SK-N-SH treated with all-trans-retinoic acid at 6 μM for 48 hours (cell line): ENCODE measurements at regions not wholly inside any gene's neighbourhood (a gene's known extent, or its start where the extent isn't known, plus 50 kb on each side); places are given as distances from the start of the nearest gene placed in this dataset.

ENCODE experiments used
- ATAC-seq: fragments of 200-7000 bp; cut with Tn5 transposase; 3 replicates; pipeline ENCODE4 v1.9.1; 2020; ENCODE audit warnings: mild to moderate bottlenecking, moderate library complexity
- ARNTL ChIP-seq: fragments of 450-650 bp; formaldehyde crosslinking; IDR thresholded peaks from 2 replicates; pipeline ENCODE4 v1.5.0; 2020; ENCODE audit warnings: low read depth, mild to moderate bottlenecking, moderate library complexity, borderline replicate concordance
- BACH2 ChIP-seq: fragments of 250-450 bp; sonication (Bioruptor Pico); IDR thresholded peaks from 2 replicates; pipeline ENCODE4 v1.9.0; 2021; ENCODE audit warnings: mild to moderate bottlenecking, borderline replicate concordance
- CSDC2 ChIP-seq: fragments of 250-450 bp; sonication (Bioruptor Pico); IDR thresholded peaks from 2 replicates; pipeline ENCODE4 v1.5.0; 2020; ENCODE audit warnings: mild to moderate bottlenecking, moderate library complexity
- CSRNP3 ChIP-seq: fragments of 250-450 bp; sonication (Bioruptor Pico); IDR thresholded peaks from 2 replicates; pipeline ENCODE4 v1.5.1; 2021; ENCODE audit warnings: mild to moderate bottlenecking, moderate library complexity
- ESRRG ChIP-seq: fragments of 250-450 bp; sonication (Bioruptor Pico); IDR thresholded peaks from 2 replicates; pipeline ENCODE4 v1.6.1; 2021; ENCODE audit warnings: mild to moderate bottlenecking
- GLIS3 ChIP-seq: fragments of 250-450 bp; sonication (Bioruptor Pico); IDR thresholded peaks from 2 replicates; pipeline ENCODE4 v1.5.0; 2020; ENCODE audit warnings: mild to moderate bottlenecking, moderate library complexity
- OSR1 ChIP-seq: fragments of 250-450 bp; sonication (Bioruptor Pico); IDR thresholded peaks from 2 replicates; pipeline ENCODE4 v1.8.0; 2022; ENCODE audit warnings: moderate library complexity, mild to moderate bottlenecking, inconsistent platforms
- PATZ1 ChIP-seq: fragments of 250-450 bp; sonication (Bioruptor Pico); IDR thresholded peaks from 2 replicates; pipeline ENCODE4 v1.8.0; 2020; ENCODE audit warnings: mild to moderate bottlenecking, moderate library complexity, borderline replicate concordance
- POU6F1 ChIP-seq: fragments of 250-450 bp; sonication (Bioruptor Pico); IDR thresholded peaks from 2 replicates; pipeline ENCODE4 v1.8.0; 2021; ENCODE audit warnings: low read depth, mild to moderate bottlenecking, moderate library complexity, borderline replicate concordance
- PPARA ChIP-seq: fragments of 250-450 bp; sonication (Bioruptor Pico); IDR thresholded peaks from 2 replicates; pipeline ENCODE4 v1.5.0; 2020; ENCODE audit warnings: mild to moderate bottlenecking, borderline replicate concordance
- SNAI2 ChIP-seq: fragments of 250-450 bp; sonication (Bioruptor Pico); IDR thresholded peaks from 2 replicates; pipeline ENCODE4 v1.5.0; 2020; ENCODE audit warnings: mild to moderate bottlenecking, moderate library complexity
- TSHZ2 ChIP-seq: fragments of 250-450 bp; sonication (Bioruptor Pico); IDR thresholded peaks from 2 replicates; pipeline ENCODE4 v1.5.0; 2020; ENCODE audit warnings: mild to moderate bottlenecking, moderate library complexity
- ZFP3 ChIP-seq: fragments of 250-450 bp; sonication (Bioruptor Pico); IDR thresholded peaks from 2 replicates; pipeline ENCODE4 v1.5.0; 2020; ENCODE audit warnings: mild to moderate bottlenecking, moderate library complexity
- ZNF565 ChIP-seq: fragments of 450-650 bp; formaldehyde crosslinking; conservative IDR thresholded peaks from 2 replicates; pipeline ENCODE4 v1.5.0; 2020; ENCODE audit warnings: low read depth, mild to moderate bottlenecking, moderate library complexity
- ZNF70 ChIP-seq: fragments of 450-650 bp; formaldehyde crosslinking; IDR thresholded peaks from 2 replicates; pipeline ENCODE4 v1.5.0; 2020; ENCODE audit warnings: mild to moderate bottlenecking, moderate library complexity
- ZNF8 ChIP-seq: fragments of 450-650 bp; formaldehyde crosslinking; IDR thresholded peaks from 2 replicates; pipeline ENCODE4 v1.5.0; 2020; ENCODE audit warnings: mild to moderate bottlenecking, moderate library complexity

GRCh38 chr14:104436047-104436591 lies 143.4 kb upstream of the C14orf180 start:
- peak; percentile 82 for ATAC-seq

GRCh38 chr14:104436741-104437701 lies 142.5 kb upstream of the C14orf180 start:
- TF ChIP-seq PATZ1 (CRISPR knock-in tag) (no peak), ZNF565 (CRISPR knock-in tag) (no peak), ZNF70 (no peak), CSDC2 (no peak), PPARA (CRISPR knock-in tag) (no peak)
- TF ChIP-seq, all 23 proteins: peak for 0
- ATAC-seq: no peak; the same call in 2 of the 3 replicates

More at GRCh38 chr14:104436047-104436591, 143.4 kb upstream of the C14orf180 start:
- TF ChIP-seq ZNF8 (CRISPR knock-in tag) (no peak), PPARA (CRISPR knock-in tag) (no peak), ZNF565 (CRISPR knock-in tag) (no peak)

- no peak for TF ChIP-seq ZFP3
- TF ChIP-seq ESRRG: no peak
- no peak for TF ChIP-seq PPARA (CRISPR knock-in tag)
- no peak for TF ChIP-seq GLIS3 (CRISPR knock-in tag)
- no peak for TF ChIP-seq ARNTL (CRISPR knock-in tag)
- TF ChIP-seq ZNF70: no peak
- TF ChIP-seq SNAI2 (CRISPR knock-in tag): no peak
- no peak for TF ChIP-seq BACH2
- no peak for TF ChIP-seq CSDC2
- TF ChIP-seq ZNF8 (CRISPR knock-in tag): no peak
- TF ChIP-seq CSRNP3 (CRISPR knock-in tag): no peak
- no peak for TF ChIP-seq OSR1 (CRISPR knock-in tag)
- no peak for TF ChIP-seq POU6F1
- TF ChIP-seq TSHZ2: no peak
- no peak for TF ChIP-seq PATZ1 (CRISPR knock-in tag)
Measured at GRCh38 chr14:104437703-104438102, 141.9 kb upstream of the C14orf180 start.

More at GRCh38 chr14:104437703-104438102, 141.9 kb upstream of the C14orf180 start:
- no peak for ATAC-seq
